Activated CD4-positive, CD25-positive, alpha-beta regulatory T cell treated with anti-CD3 and anti-CD28 coated beads, Interleukin-2, amount 50 U/mL, for 24 hours (primary cell): ENCODE measurements at regions not wholly inside any gene's neighbourhood (a gene's known extent, or its start where the extent isn't known, plus 50 kb on each side); places are given as distances from the start of the nearest gene placed in this dataset.
"Not testable (repeated sequence)": the region's sequence is repeated elsewhere in the genome, so short reads cannot be mapped to it uniquely, and the experiment has no call there.

Experiments
- ATAC-seq, 2 donors: fragments of 150-1000 bp; cut with Tn5 transposase; one replicate each; pipeline ENCODE4 v1.10.0; 2021; ENCODE audit warnings: mild to moderate bottlenecking in 1 of 2, moderate library complexity in 1 of 2

DNA sequence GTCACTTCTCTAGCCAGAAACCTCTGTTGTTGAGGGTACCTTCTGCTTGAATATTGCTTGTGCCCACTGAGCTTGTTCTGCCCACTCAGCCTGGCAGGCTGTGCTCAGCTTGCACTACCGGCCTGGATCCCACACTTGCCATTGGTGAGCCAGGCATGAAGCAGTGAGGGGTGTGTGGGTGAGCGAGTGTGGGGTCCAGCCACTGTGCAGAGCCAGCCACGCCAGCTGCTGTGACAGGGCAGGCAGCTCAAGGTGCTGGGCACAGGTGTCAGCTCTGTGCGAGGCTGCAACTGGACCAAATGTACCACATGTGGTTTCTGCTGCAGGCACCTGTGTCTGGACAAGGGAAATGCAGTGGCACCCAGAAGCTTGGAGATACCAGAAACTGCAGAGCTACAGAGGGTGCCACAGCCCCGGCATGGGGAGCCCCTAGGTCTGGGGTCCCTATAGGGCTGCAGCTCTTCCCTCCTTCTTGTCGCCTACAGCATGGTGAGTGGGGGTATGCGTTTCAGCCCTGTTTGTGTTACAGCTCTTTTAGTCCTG, 305.1 kb upstream of the RIOK2 start:
- ATAC-seq = no peak

DNA sequence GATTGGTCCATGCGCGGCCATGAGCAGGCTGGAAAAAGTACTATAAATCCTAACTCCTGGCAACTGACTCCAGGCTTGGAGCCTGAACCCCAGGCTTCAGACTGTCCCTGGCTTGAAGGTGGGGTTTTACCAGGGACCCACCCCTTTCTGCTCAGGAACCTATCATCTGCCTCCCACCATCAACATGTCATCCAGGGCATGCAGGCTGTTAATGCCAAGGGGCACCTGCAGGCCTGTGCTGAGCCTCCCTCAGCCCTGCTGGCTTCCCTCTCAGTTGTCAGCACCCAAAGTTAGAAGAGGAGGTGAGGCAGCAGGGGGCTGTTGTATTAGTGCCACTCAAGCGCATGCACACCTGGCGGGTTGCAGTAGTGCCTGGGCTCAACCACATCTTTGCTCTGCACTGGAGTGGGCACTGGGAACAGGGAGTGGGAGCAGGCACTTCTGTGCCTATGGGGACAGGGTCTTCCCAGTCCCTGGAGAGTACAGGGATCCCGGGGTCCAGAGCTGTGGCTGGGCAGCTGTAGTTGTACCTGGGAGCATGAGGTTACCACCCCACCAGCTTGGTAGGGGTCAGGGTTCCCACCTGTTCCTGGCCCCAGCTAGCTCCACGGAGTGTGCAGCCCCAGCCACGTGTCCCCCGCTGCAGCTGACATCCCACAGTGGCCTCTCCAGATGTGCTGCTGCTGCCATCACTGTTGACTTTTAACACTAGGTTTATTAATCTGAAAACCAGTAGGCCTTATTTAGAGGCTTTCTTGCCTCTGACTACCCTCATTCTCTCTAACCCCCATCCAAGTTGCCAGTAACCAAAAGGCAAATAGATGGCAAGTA, 306.2 kb upstream of the RIOK2 start:
- ATAC-seq = peak in 1 of 2 donors; percentile 13

DNA sequence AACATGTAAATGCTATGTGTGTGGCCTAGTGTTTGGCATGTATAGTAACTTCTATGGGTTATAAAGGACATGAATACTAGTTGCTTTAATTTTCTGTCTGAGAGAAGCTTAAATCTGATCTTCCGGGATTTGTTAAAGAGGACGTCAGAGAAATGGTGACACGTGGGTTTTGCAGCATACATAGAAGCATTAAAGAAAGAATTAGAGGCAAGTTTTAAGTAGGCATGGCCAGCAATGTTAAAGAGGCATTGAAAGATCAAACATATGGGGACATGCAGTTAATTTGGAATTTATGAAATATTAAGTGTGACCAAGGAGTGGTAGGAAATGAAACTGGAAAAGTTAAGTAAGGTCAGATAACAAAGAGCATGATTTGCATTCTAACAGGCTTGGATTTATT, 311.4 kb upstream of the RIOK2 start:
- ATAC-seq = no peak

DNA sequence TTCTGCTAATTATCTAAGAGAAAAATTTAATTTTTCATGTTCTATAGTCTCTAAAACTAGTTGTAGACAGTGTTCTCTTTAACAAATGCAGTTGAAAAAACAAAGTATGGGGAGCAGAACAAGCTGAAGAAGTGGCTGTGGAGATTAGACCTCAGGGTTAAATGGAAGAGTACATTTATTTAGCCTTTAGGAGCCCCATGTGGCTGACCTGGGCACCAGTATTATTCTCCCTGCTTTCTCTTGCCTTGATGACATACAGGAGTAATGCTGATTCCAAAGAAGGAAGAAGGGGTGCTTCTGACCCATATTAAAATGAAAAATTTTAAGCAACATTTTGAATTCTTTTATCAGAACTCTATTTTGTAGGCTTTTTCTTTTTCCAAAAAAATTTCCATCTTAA, 312.3 kb upstream of the RIOK2 start:
- ATAC-seq = no peak

DNA sequence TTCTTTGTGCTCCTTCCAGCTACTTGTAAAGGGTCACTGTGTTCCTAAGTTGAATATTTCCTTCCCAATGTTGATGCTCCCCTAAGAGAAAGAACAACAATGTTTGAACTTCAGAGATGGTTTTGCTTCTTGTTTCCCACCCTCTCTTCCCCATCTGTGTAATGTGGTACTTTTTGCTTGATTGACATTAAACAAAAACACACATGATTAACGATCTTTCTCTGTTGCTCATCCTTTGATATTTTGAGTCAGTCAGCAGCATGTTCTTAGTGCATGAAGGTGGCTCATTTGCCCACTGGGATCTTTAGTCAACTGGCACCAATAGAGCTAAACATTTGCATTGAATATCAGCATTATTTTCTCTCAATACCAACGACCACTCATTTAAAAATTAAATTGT, 313.0 kb upstream of the RIOK2 start:
- no peak for ATAC-seq

DNA sequence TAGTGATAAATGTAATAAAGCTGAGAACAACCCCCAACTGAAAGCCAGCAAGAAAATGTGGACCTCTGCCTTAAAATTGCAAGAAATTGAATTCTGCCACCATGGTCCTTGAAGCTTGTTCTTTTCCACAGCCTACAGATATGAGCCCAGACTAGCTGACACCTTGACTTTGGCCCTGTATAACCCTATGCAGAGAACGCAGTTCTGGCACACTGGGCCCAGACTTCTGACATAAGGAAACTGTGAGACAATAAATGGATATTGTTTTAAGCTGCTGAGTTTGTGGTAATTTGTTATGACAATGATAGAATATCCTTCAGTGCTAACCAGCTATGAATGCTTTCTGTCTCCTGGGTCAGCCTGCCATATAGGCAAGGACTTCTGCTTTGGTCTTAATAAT, 315.6 kb upstream of the RIOK2 start:
- no peak for ATAC-seq

DNA sequence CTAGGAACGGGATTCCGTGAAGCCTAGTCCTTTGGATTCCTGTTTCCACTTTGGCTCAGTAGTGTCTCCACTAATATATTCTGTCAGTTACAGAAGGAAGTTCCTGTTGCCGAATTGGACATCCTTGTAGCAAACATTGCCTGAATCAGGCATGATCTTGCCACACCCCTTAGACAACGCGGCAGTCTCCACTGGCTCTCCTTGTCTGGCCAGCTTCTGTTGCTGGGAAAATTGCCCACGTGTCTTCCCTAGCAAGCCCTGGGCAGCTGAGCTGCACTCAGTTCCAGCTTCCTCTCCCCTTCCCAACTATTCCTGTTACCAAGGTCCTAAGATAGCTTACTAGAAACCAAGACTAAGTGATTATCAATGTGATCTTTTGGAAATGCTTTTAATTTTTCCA, 316.6 kb upstream of the RIOK2 start:
- ATAC-seq = no peak

DNA sequence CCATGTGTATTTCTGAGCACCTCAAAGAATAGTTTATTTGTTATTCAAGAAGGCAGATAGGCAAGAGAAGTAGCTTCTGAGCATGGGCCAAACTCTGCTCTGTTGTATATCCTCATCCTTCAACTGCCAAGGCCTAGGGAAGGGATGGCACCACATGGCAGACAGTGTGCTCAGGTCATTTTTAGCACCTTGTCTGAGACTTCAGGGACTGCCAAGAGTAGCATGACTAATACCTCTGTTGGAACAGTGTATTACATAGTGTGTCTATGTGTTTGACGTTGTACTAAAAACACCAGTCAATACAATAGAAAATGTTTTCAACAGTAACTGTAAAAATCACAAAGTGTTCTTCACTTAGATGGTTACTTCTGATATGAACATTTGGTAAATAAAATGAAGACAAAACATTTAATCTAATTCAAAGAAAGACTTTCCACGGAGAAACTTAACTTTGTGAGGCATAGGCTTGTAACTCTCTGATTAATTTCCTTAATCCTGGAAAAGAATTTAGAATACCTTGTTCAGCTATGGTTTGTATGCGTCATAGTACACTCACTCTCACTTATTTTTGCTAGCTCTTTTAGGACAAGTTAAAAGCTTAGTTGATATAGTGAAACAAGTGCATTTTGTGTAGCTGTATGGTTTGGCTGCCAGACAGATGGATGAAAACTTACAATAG, 318.4 kb upstream of the RIOK2 start:
- no peak for ATAC-seq

DNA sequence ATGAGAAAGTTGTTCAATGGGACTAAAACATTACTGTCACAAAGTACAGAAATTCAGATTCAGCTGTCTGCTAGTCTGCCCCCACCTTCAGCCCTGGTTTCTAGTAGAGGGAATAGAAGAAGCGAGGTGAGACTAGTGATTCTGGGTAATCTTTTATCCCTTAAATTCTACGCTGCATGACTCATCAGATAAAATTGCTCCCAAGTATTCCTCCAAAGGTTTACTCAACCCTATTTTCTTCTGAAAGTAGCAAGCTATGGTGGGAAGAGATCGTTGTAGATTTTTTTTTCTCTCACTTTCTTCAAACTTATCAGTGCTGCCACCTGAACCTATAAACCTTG, 318.9 kb upstream of the RIOK2 start:
- ATAC-seq = no peak

DNA sequence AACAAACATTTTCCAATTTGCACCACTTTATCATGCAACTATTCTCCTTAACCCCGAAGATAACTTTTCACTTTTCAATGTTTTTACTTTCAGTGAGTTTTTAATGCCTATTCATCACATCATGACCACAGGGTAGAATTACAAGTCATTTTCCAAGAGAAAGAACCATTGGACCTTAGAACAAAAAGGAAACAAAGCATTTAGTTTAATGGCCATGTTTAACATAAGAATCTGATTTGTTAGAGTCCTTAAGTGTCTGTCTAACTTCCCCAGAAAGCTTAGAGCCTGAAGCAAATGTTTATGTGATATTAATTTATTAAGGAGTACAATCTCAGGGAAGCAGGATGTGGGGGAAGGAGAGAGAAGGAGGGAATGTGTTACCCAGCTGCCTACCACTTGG, 325.8 kb upstream of the RIOK2 start:
- no peak for ATAC-seq

DNA sequence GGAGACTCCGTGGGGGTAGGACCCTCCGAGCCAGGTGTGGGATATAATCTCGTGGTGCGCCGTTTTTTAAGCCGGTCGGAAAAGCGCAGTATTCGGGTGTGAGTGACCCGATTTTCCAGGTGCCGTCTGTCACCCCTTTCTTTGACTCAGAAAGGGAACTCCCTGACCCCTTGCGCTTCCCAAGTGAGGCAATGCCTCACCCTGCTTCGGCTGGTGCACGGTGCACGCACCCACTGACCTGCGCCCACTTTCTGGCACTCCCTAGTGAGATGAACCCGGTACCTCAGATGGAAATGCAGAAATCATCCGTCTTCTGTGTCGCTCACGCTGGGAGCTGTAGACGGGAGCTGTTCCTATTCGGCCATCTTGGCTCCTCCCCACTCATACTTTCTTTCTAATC, 336.5 kb upstream of the RIOK2 start:
- not testable (repeated sequence) for ATAC-seq

DNA sequence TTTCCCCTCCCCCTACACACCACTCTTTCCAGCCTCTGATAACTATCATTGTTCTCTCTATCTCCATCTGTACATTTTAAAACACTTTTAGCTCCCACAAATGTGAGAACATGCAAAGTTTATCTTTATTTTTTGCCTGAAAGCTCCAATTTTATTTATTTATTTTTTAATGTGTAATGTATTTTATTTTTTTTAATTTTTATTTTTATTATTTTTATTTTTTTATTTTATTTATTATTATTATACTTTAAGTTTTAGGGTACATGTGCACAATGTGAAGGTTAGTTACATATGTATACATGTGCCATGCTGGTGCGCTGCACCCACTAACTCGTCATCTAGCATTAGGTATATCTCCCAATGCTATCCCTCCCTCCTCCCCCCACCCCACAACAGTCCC, 340.3 kb upstream of the RIOK2 start:
- ATAC-seq = not testable (repeated sequence)

DNA sequence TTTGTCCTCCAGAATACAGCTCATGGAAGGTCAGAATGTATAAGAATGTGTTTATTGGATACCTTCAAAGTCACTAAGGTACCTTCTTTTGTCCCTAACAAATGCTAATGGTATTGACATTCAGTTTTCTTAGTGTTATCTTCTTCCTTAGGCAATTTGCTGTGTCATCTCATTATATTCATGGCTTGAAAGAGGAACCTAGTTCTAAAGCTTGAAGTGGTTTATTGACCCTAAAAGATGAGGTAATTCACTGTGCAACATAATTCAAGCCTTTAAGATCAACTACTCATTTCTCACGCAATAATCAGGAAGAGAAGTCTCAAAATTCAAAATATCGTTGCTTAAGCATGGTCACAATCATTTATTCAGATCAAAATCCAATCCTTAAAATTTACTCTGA, 342.7 kb upstream of the RIOK2 start:
- no peak for ATAC-seq

DNA sequence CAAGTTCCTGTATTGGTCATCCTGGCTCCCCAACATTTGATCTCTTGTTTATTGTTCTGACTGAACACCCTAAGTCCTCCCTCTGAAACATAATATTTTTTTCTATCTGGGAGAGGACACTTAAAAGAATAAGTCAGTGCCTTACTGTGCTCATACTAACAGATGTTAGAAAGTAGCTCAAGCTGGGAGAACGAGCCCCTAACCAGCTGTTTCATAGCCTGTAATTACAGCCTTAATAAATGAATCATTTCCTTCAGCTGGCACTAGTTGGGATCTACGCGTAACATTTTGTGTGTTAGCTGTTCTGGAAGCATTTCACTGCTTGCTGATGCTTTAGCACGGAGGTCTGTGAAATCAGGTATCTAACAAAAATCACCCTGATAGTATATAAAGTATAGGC, 345.9 kb upstream of the RIOK2 start:
- no peak for ATAC-seq

DNA sequence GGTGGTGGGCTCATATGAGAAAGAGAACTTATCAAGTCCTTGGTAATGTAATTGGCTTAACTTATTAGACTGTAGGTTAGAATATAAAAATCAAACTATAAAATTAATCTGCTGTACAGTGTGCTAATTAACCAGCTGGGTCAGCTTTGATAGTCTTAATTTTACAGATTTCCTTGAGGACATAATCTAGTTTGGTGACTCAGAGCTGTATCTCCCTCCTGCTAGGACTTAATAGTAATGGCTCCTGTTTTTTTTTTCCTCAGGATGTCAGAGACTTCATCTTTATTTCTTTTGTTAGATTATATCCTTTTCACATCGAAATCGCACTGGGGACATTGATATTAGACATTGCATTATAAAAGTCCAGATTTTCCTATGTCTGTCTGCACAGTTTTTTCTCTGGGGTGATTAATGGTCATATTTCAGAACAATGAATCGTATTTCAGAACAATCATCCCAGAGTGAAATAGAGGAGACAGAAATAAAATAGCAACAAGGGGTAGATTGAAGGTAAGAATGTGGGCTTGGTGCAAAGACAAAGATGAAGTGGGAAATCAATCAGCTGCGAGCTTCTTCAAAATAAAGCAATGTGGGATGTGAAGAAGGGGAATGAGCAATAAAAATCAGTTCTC, 346.4 kb upstream of the RIOK2 start:
- ATAC-seq = no peak

DNA sequence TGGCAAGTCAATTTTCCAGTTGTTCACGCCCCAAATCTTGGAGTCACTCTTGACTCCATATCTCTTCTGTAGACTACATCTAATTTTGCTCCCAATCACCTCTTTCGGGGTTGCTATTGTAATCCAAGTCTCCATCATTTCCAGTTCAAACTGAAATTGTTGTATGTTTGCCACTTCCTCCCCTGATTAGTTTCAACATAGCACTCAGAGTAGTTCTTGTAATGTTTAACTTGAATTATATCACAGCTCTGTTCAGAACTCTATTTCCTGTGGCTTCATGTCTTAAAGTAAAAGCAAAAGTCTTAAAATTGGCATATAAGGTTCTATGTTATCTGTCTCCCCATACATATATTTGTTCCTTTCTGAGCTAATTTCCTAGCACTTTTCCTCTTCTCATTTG, 348.5 kb upstream of the RIOK2 start:
- no peak for ATAC-seq

DNA sequence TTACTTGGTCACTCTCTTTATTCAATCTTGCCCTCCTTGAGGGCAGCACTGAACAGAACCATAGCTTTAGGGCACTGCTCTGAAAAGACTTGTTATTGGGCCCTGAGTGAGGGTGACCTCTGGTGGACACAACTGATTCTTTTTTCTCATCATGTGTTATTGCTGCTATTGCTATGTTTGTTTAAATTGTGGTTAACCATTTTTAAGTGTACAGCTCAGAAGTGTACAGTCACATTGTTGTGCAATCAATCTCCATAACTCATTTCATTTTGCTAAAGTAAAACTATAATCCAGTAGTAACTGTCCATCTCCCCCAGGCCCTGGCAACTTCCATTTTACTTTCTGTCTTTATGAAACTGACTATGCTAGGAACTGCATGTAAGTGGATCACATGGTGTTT, 351.1 kb upstream of the RIOK2 start:
- peak; percentile 50 to 56 for ATAC-seq

DNA sequence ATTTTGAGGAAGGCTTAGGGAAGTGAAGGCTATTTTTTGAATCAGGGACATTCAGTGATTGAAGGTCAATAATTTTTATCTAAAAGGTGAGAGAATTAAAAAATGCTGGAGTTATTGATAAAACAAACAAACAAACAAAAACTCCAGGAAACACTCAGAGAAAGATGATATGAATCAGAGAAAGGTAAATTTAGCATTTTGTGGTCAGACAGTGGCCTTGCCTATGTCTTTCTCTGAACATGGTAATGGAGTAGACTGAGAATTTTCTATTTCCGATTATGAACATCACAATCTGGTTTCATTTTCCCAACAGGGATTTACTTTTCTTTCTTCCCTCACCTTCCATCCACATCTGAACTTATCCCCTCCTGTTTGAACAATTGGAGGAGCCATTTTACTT, 353.6 kb upstream of the RIOK2 start:
- ATAC-seq = no peak

DNA sequence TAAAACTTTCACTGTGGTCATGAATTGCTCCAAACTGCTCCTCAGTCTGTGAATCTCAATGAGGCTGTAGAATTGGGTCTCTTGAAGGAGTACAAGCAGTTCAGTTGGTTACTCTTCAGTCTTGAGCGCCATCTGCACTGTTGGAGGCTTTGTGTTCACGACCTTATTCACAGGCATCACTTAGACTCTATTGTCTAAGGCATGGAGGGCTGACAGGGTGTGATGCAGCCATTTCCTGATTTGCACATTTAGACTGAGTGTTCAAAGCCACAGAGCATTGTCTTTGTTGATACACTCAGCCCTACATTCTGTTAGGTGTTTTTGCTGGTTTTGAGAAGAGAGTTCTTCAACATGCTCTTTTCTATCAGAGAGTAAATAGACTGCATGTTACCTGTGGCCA, 355.9 kb upstream of the RIOK2 start:
- peak in 1 of 2 donors; percentile 33 for ATAC-seq

DNA sequence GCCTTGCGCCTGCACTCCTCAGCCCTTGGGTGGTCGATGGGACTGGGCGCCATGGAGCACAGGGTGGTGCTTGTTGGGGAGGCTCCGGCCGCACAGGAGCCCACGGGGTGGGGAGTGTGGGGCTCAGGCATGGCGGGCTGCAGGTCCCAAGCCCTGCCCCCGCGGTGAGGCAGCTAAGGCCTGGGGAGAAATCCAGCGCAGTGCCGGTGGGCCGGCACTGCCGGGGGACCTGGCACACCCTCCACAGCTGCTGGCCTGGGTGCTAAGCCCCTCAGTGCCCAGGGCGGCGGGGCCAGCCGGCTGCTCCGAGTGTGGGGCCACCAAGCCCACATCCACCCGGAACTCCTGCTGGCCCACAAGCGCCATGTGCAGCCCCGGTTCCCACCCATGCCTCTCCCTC, 358.8 kb upstream of the RIOK2 start:
- no peak for ATAC-seq

DNA sequence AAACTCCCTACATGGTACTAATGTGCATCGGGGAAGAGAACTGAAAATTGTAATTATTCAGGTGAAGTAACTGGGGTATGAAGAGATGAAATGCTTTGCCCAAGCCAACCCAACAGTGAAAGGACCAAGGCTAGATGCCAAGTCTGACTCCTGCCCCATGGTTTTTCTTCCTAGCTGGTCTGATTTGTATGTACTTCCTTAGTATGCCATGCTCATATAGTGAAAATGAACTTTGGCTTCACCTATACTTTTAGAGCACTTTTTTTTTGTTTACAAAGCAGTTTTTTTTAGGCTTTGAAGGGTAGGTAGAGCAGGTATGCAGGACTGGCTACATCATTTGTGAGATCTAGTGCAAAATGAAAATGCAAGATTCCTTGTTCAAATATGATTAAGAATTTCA, 359.4 kb upstream of the RIOK2 start:
- ATAC-seq = no peak

DNA sequence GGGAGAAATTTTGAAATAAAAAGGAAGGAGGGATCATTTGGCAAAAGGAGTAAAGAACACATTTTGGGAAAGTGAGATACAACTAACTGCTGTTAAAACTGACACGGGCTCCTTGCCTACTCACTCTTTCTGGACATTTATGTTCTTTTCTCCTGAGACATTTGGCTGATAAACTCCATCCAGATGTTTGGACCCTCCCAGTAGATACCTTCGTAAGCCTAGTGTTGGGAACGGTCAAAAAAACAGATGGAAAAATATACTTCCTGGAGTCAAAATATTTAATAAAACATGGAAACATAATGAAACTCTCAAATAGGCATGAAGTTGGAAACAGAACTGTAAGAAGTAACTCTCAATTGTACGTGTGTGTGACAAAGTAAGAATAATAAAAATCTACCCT, 360.1 kb upstream of the RIOK2 start:
- ATAC-seq = no peak

DNA sequence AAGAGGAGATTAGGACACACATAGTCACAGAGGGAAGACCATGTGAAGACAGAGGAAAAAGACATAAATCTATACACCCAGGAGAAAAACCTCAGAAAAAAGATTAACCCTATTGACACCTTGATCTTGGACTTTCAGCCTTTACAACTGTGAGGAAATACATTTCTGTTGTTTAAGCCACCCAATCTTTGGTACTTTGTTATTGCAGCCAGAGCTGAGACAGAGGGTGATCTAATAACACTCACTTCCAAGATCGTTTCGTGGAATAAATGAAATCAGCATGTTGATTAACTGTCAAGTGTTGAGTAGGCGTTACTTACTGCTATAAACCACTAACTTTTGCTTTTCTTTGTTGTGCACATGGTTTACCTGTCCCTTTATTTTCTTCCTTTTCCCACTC, 361.2 kb upstream of the RIOK2 start:
- ATAC-seq = no peak

DNA sequence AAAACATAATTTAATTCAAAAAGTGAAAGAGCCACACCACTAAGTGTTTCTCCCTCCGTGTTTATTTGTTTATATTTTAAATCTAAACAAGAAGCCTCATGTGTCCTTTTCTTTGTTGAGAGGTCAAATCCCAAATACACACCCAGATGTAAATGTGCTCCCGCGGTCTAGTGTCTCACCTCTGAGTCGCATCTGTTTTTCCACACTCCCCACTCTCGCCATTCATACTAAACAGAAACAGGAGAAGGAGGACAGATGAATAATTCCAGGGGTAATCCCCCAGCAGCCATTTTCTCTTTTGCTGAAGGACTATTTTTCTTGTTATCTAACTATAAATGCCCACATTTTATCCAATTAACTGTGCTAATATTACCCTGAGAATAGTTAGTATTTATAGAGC, 361.6 kb upstream of the RIOK2 start:
- ATAC-seq = no peak
